Kidney epithelial cell (primary cell): ENCODE measurements at regions not wholly inside any gene's neighbourhood (a gene's known extent, or its start where the extent isn't known, plus 50 kb on each side); places are given as distances from the start of the nearest gene placed in this dataset.

ENCODE experiments used
- DNase-seq: peaks from one replicate; pipeline ENCODE4 v3.0.0-alpha.2; 2010; ENCODE audit warnings: low read depth
- H3K27me3 ChIP-seq: 2 replicates; pipeline ENCODE4 v1.6.0; 2011; ENCODE audit warnings: low read length; ENCODE audit not compliant: control insufficient read depth, insufficient read depth
- H3K36me3 ChIP-seq: 2 replicates; pipeline ENCODE4 v1.5.1; 2011; ENCODE audit warnings: low read length; ENCODE audit not compliant: control insufficient read depth, insufficient read depth
- H3K4me3 ChIP-seq: 2 replicates; pipeline ENCODE4 v1.5.1; 2011; ENCODE audit warnings: low read depth, mild to moderate bottlenecking, control low read depth, low read length
- CTCF ChIP-seq: IDR thresholded peaks from 2 replicates; pipeline ENCODE4 v1.5.1; 2011; ENCODE audit warnings: mild to moderate bottlenecking, moderate library complexity, low read length, control low read depth, inconsistent platforms; ENCODE audit not compliant: insufficient read depth, poor library complexity, severe bottlenecking

- no peak for TF ChIP-seq CTCF
- H3K36me3 ChIP-seq, result no peaks in the 10 kb centered on the region
- no peaks in the 10 kb centered on the region for H3K27me3 ChIP-seq
- H3K4me3 ChIP-seq, result no peak overlapping the region
- DNase-seq, result no peak
Observed at GRCh38 chr3:103137830-103138229, 703.0 kb downstream of the ZPLD1 start.

DNA sequence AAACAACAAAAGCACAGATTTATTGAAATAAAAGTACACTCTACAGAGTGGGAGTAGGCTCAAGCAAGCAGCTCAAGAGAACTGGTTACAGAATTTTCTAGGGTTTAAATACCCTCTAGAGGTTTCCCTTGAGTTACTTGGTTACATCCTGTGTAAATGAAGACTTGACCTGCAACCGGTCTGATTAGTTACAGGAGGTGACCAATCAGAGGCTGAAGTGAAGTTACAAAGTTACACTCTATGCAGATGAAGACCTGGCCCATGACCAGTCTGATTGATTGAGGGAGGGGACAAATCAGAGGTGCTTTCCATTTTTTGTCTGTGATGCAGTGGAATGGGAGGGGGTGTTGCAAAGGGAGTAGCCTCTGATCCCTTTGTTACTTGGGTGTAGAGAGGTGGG lies 723.4 kb downstream of the ZPLD1 start:
- no peak overlapping the region for H3K4me3 ChIP-seq
- no peaks in the 10 kb centered on the region for H3K27me3 ChIP-seq
- no peak for TF ChIP-seq CTCF
- no peaks in the 10 kb centered on the region for H3K36me3 ChIP-seq
- no peak for DNase-seq

DNA sequence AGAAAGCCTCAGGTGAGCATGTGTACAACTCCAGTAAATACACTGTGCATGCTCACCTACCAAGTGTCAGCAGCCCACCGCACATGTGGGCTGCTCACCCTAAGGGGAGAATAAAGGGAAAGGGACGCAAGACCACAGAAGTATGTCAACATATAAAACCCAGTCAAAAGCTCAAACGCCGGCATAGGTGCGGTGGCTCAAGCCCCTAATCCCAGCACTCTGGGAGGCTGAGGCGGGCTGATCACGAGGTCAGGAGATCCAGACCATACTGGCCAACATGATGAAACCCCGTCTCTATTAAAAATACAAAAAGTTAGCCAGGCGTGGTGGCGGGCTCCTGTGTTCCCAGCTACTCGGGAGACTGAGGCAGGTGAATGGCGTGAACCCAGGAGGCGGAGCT lies 732.1 kb downstream of the ZPLD1 start:
- Histone ChIP-seq H3K36me3 (no peaks in the 10 kb centered on the region), H3K27me3 (no peaks in the 10 kb centered on the region), H3K4me3 (no peak overlapping the region)
- no peak for TF ChIP-seq CTCF
- DNase-seq, result no peak

DNA sequence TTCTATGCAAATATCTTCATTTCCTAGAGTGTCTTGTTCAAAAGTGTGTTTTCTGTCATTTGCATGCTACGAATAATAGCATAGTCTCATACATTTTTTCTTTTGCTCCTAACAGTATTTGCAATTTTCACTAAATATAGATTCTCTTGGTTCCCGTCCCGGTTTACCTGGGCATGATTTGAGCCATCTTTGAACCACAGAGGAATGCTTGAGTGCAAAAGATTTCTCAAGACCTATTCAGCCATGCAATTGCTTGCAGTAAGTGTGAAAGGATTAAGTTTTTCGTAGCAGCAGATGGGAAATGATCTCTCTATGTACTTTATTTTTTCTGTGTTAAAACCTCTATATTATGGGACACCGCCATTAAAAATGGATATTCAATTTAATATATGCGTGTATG lies 733.0 kb downstream of the ZPLD1 start:
- no peak for TF ChIP-seq CTCF
- no peak for DNase-seq
- Histone ChIP-seq H3K36me3 (no peaks in the 10 kb centered on the region), H3K27me3 (no peaks in the 10 kb centered on the region), H3K4me3 (no peak overlapping the region)

- DNase-seq, result no peak
- no peaks in the 10 kb centered on the region for H3K36me3 ChIP-seq
- TF ChIP-seq CTCF, result no peak
- no peaks in the 10 kb centered on the region for H3K27me3 ChIP-seq
- no peak overlapping the region for H3K4me3 ChIP-seq
Observed at GRCh38 chr3:103169289-103169688, 734.5 kb downstream of the ZPLD1 start.

DNA sequence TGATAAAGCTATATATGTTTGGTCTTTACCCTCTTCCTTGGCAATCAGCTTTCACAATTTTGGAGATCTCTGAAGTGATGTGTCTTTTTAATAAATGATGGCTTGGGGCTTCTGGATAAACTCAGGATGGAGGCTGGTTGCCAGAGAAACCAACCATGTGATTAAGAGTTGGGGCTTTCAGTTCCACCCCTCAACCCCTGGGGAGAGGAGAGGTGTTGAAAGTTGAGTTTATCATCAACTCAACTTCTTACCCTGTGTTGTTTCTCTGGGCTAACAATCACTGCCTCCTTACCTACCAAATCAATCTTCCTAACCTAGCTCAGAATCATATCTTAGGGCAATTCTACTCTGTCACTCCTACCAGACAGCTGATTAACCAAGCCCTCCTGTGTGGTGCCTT lies 735.8 kb downstream of the ZPLD1 start:
- no peaks in the 10 kb centered on the region for H3K36me3 ChIP-seq
- no peaks in the 10 kb centered on the region for H3K27me3 ChIP-seq
- TF ChIP-seq CTCF, result no peak
- no peak for DNase-seq
- H3K4me3 ChIP-seq, result no peak overlapping the region
